Mesendoderm (in vitro differentiated cells): ENCODE measurements at regions not wholly inside any gene's neighbourhood (a gene's known extent, or its start where the extent isn't known, plus 50 kb on each side); places are given as distances from the start of the nearest gene placed in this dataset.

Experiments
- DNase-seq: peaks from one replicate; pipeline ENCODE4 v3.0.0; 2013
- H2AK5ac ChIP-seq: 2 replicates; pipeline ENCODE4 v1.6.1; 2013; ENCODE audit warnings: low read length, inconsistent platforms
- H2BK120ac ChIP-seq: 2 replicates; pipeline ENCODE4 v1.6.1; 2013; ENCODE audit warnings: low read depth, mild to moderate bottlenecking, low read length, moderate library complexity, mixed read lengths
- H2BK15ac ChIP-seq: replicated peaks from 2 replicates; pipeline ENCODE4 v1.6.1; 2013; ENCODE audit warnings: low read depth, mild to moderate bottlenecking, moderate library complexity
- H2BK5ac ChIP-seq: 2 replicates; pipeline ENCODE4 v1.6.1; 2013; ENCODE audit warnings: low read length, inconsistent platforms
- H3K18ac ChIP-seq: 2 replicates; pipeline ENCODE4 v1.6.1; 2013; ENCODE audit warnings: mild to moderate bottlenecking, low read length, mixed read lengths
- H3K23ac ChIP-seq: one replicate; pipeline ENCODE4 v1.6.1; 2013; ENCODE audit warnings: low read length
- H3K27ac ChIP-seq: 2 replicates; pipeline ENCODE4 v1.5.1; 2013; ENCODE audit warnings: low read depth, mild to moderate bottlenecking, inconsistent platforms, low read length, moderate library complexity
- H3K27me3 ChIP-seq: 2 replicates; pipeline ENCODE4 v1.6.1; 2013; ENCODE audit warnings: low read length, control low read depth, mild to moderate bottlenecking, inconsistent platforms; ENCODE audit not compliant: insufficient read depth, poor library complexity
- H3K36me3 ChIP-seq: 2 replicates; pipeline ENCODE4 v1.6.1; 2013; ENCODE audit warnings: low read length, inconsistent platforms; ENCODE audit not compliant: control insufficient read depth, insufficient read depth
- H3K4ac ChIP-seq: one replicate; pipeline ENCODE4 v1.6.1; 2013; ENCODE audit warnings: low read depth, mild to moderate bottlenecking, low read length, moderate library complexity
- H3K4me1 ChIP-seq: 2 replicates; pipeline ENCODE4 v1.6.1; 2013; ENCODE audit warnings: low read depth, low read length, inconsistent platforms; ENCODE audit not compliant: control insufficient read depth
- H3K4me2 ChIP-seq: 2 replicates; pipeline ENCODE4 v1.6.1; 2013; ENCODE audit warnings: low read length
- H3K4me3 ChIP-seq: 2 replicates; pipeline ENCODE4 v1.5.1; 2013; ENCODE audit warnings: mild to moderate bottlenecking, low read length
- H3K56ac ChIP-seq: one replicate; pipeline ENCODE4 v1.6.1; 2013; ENCODE audit warnings: low read length
- H3K79me1 ChIP-seq: 2 replicates; pipeline ENCODE4 v1.6.1; 2013; ENCODE audit warnings: low read length, inconsistent platforms
- H3K79me2 ChIP-seq: 2 replicates; pipeline ENCODE4 v1.6.1; 2013; ENCODE audit warnings: mild to moderate bottlenecking, low read length; ENCODE audit not compliant: control insufficient read depth, insufficient read depth
- H3K9ac ChIP-seq: 2 replicates; pipeline ENCODE4 v1.6.1; 2013; ENCODE audit warnings: low read length, inconsistent platforms
- H4K5ac ChIP-seq: one replicate; pipeline ENCODE4 v1.6.1; 2013; ENCODE audit warnings: low read length
- H4K8ac ChIP-seq: one replicate; pipeline ENCODE4 v1.6.1; 2013; ENCODE audit warnings: low read depth, mild to moderate bottlenecking, control low read depth, low read length, moderate library complexity
- WGBS: extraction: QIAGEN DNeasy Blood & Tissue Kit; methylation state at CpG from one replicate; pipeline ENCODE4 v1.1.7; 2013; ENCODE audit warnings: low lambda C conversion rate, missing lambda C conversion rate; ENCODE audit not compliant: insufficient coverage; ENCODE audit errors: extremely low coverage; 5-methylcytosine and 5-hydroxymethylcytosine counted together

- Histone ChIP-seq H2AK5ac (no peak overlapping the region), H4K8ac (no peak overlapping the region), H2BK15ac (no peak overlapping the region), H3K4ac (no peak overlapping the region), H3K9ac (no peak overlapping the region), H3K27me3 (no peaks in the 10 kb centered on the region), H3K23ac (no peak overlapping the region), H3K4me1 (no peaks in the 10 kb centered on the region), H2BK5ac (no peak overlapping the region), H3K79me2 (no peaks in the 10 kb centered on the region), H3K36me3 (no peaks in the 10 kb centered on the region), H3K79me1 (no peaks in the 10 kb centered on the region), H2BK120ac (no peak overlapping the region), H3K4me2 (no peak overlapping the region), H4K5ac (no peak overlapping the region), H3K18ac (no peak overlapping the region), H3K4me3 (no peak overlapping the region), H3K27ac (no peak overlapping the region), H3K56ac (no peak overlapping the region)
- WGBS: no CpG with 5 or more reads among the region's 1 CpG
- no peak for DNase-seq
Measured at GRCh38 chr6:15947436-15947835, 181.4 kb upstream of the MYLIP start.

- no peak overlapping the region for H3K9ac ChIP-seq
- H3K79me1 ChIP-seq: no peaks in the 10 kb centered on the region
- no peak for DNase-seq
- H2AK5ac ChIP-seq: no peak overlapping the region
- no peak overlapping the region for H3K18ac ChIP-seq
- no CpG with 5 or more reads among the region's 4 CpGs for WGBS
- H3K56ac ChIP-seq: no peak overlapping the region
- H3K27ac ChIP-seq: no peak overlapping the region
- H3K27me3 ChIP-seq: no peaks in the 10 kb centered on the region
- no peak overlapping the region for H4K8ac ChIP-seq
- no peak overlapping the region for H2BK5ac ChIP-seq
- H3K36me3 ChIP-seq: no peaks in the 10 kb centered on the region
- H3K4me1 ChIP-seq: no peaks in the 10 kb centered on the region
- H4K5ac ChIP-seq: no peak overlapping the region
- H3K4me3 ChIP-seq: no peak overlapping the region
- no peak overlapping the region for H3K4me2 ChIP-seq
- no peak overlapping the region for H3K23ac ChIP-seq
- no peaks in the 10 kb centered on the region for H3K79me2 ChIP-seq
- H3K4ac ChIP-seq: no peak overlapping the region
- H2BK15ac ChIP-seq: no peak overlapping the region
- no peak overlapping the region for H2BK120ac ChIP-seq
Measured at GRCh38 chr6:15946701-15947385, 182.0 kb upstream of the MYLIP start.

GRCh38 chr6:15945593-15946159 is 183.2 kb upstream of the MYLIP start:
- Histone ChIP-seq H3K9ac (no peak overlapping the region), H2BK15ac (no peak overlapping the region), H3K36me3 (no peaks in the 10 kb centered on the region), H3K4me3 (no peak overlapping the region), H3K56ac (no peak overlapping the region), H3K79me1 (no peaks in the 10 kb centered on the region), H2AK5ac (no peak overlapping the region), H3K23ac (no peak overlapping the region), H3K18ac (no peak overlapping the region), H3K27me3 (no peaks in the 10 kb centered on the region), H3K4me1 (no peaks in the 10 kb centered on the region), H3K4ac (no peak overlapping the region), H2BK5ac (no peak overlapping the region), H2BK120ac (no peak overlapping the region), H4K5ac (no peak overlapping the region), H3K79me2 (no peaks in the 10 kb centered on the region), H4K8ac (no peak overlapping the region), H3K27ac (no peak overlapping the region), H3K4me2 (no peak overlapping the region)
- WGBS: no CpG with 5 or more reads among the region's 2 CpGs
- no peak for DNase-seq

GRCh38 chr6:15943423-15943822 is 185.5 kb upstream of the MYLIP start:
- Histone ChIP-seq H3K4me3 (no peak overlapping the region), H4K8ac (no peak overlapping the region), H4K5ac (no peak overlapping the region), H3K27me3 (no peaks in the 10 kb centered on the region), H3K36me3 (no peaks in the 10 kb centered on the region), H3K4ac (no peak overlapping the region), H3K79me2 (no peaks in the 10 kb centered on the region), H3K9ac (no peak overlapping the region), H3K23ac (no peak overlapping the region), H3K18ac (no peak overlapping the region), H2BK120ac (no peak overlapping the region), H3K56ac (no peak overlapping the region), H3K79me1 (no peaks in the 10 kb centered on the region), H3K27ac (no peak overlapping the region), H2BK5ac (no peak overlapping the region), H2BK15ac (no peak overlapping the region), H3K4me2 (no peak overlapping the region), H3K4me1 (no peaks in the 10 kb centered on the region), H2AK5ac (no peak overlapping the region)
- no CpG with 5 or more reads among the region's 4 CpGs for WGBS
- no peak for DNase-seq

- H3K18ac ChIP-seq: no peak overlapping the region
- no peak overlapping the region for H4K8ac ChIP-seq
- no peak overlapping the region for H3K27ac ChIP-seq
- no peak overlapping the region for H3K4me3 ChIP-seq
- H3K56ac ChIP-seq: no peak overlapping the region
- no peaks in the 10 kb centered on the region for H3K27me3 ChIP-seq
- H3K4me1 ChIP-seq: no peaks in the 10 kb centered on the region
- no peak overlapping the region for H3K4me2 ChIP-seq
- no peak overlapping the region for H2BK120ac ChIP-seq
- H3K23ac ChIP-seq: no peak overlapping the region
- H3K4ac ChIP-seq: no peak overlapping the region
- no peak overlapping the region for H3K9ac ChIP-seq
- no peaks in the 10 kb centered on the region for H3K79me1 ChIP-seq
- no peak overlapping the region for H4K5ac ChIP-seq
- H2BK5ac ChIP-seq: no peak overlapping the region
- WGBS: no CpG with 5 or more reads among the region's 2 CpGs
- no peak for DNase-seq
- no peaks in the 10 kb centered on the region for H3K36me3 ChIP-seq
- no peak overlapping the region for H2BK15ac ChIP-seq
- no peaks in the 10 kb centered on the region for H3K79me2 ChIP-seq
- no peak overlapping the region for H2AK5ac ChIP-seq
Measured at GRCh38 chr6:15941168-15941567, 187.7 kb upstream of the MYLIP start.

GRCh38 chr6:15938107-15938506 is 190.8 kb upstream of the MYLIP start:
- Histone ChIP-seq H3K9ac (no peak overlapping the region), H3K4me1 (no peaks in the 10 kb centered on the region), H4K8ac (no peak overlapping the region), H3K4me3 (no peak overlapping the region), H3K79me1 (no peaks in the 10 kb centered on the region), H3K4ac (no peak overlapping the region), H4K5ac (no peak overlapping the region), H3K27me3 (no peaks in the 10 kb centered on the region), H3K27ac (no peak overlapping the region), H3K79me2 (no peaks in the 10 kb centered on the region), H3K23ac (no peak overlapping the region), H2BK15ac (no peak overlapping the region), H3K4me2 (no peak overlapping the region), H2BK5ac (no peak overlapping the region), H3K36me3 (no peaks in the 10 kb centered on the region), H2AK5ac (no peak overlapping the region), H2BK120ac (no peak overlapping the region), H3K18ac (no peak overlapping the region), H3K56ac (no peak overlapping the region)
- no CpG with 5 or more reads among the region's 3 CpGs for WGBS
- no peak for DNase-seq
